Bone marrow (tissue), 2 donors: ENCODE measurements at regions not wholly inside any gene's neighbourhood (a gene's known extent, or its start where the extent isn't known, plus 50 kb on each side); places are given as distances from the start of the nearest gene placed in this dataset.
"Not testable (repeated sequence)": the region's sequence is repeated elsewhere in the genome, so short reads cannot be mapped to it uniquely, and the experiment has no call there.

ENCODE experiments used
- DNase-seq, 2 donors: peaks; one replicate each; lab custom pipeline; 2025; lab: John Stamatoyannopoulos, UW

- no peak for DNase-seq
Measured at GRCh38 chr13:55038230-55038629, 2009.6 kb downstream of the OLFM4 start.

- DNase-seq = not testable (repeated sequence)
Measured at GRCh38 chr13:55053891-55054550, 2025.4 kb downstream of the OLFM4 start.

GRCh38 chr13:55055666-55056065 lies 2027.1 kb downstream of the OLFM4 start:
- DNase-seq = not testable (repeated sequence)

GRCh38 chr13:55062662-55063061 lies 2034.0 kb downstream of the OLFM4 start:
- DNase-seq = no peak

GRCh38 chr13:55067946-55068345 lies 2039.3 kb downstream of the OLFM4 start:
- DNase-seq = no peak

GRCh38 chr13:55069746-55070145 lies 2041.1 kb downstream of the OLFM4 start:
- no peak for DNase-seq

- DNase-seq = no peak
Measured at GRCh38 chr13:55073000-55073399, 2044.4 kb downstream of the OLFM4 start.

- DNase-seq = no peak
Measured at GRCh38 chr13:55084630-55085029, 2056.0 kb downstream of the OLFM4 start.

GRCh38 chr13:55087085-55087484 lies 2053.6 kb upstream of the PRR20A start:
- no peak for DNase-seq

GRCh38 chr13:55090612-55091011 lies 2050.1 kb upstream of the PRR20A start:
- DNase-seq = no peak

- DNase-seq = no peak
Measured at GRCh38 chr13:55091172-55091571, 2049.5 kb upstream of the PRR20A start.

GRCh38 chr13:55106509-55106908 lies 2034.2 kb upstream of the PRR20A start:
- DNase-seq = no peak

GRCh38 chr13:55120631-55121030 lies 2020.1 kb upstream of the PRR20A start:
- DNase-seq = no peak

- no peak for DNase-seq
Measured at GRCh38 chr13:55155046-55155445, 1985.7 kb upstream of the PRR20A start.

GRCh38 chr13:55159765-55160164 lies 1981.0 kb upstream of the PRR20A start:
- DNase-seq = no peak

GRCh38 chr13:55160867-55161266 lies 1979.9 kb upstream of the PRR20A start:
- DNase-seq = no peak

GRCh38 chr13:55178582-55178981 lies 1962.1 kb upstream of the PRR20A start:
- not testable (repeated sequence) for DNase-seq

- DNase-seq = no peak
Measured at GRCh38 chr13:55190996-55191395, 1949.7 kb upstream of the PRR20A start.

- DNase-seq = no peak
Measured at GRCh38 chr13:55199134-55199533, 1941.6 kb upstream of the PRR20A start.

GRCh38 chr13:55214841-55215345 lies 1925.8 kb upstream of the PRR20A start:
- no peak for DNase-seq

- no peak for DNase-seq
Measured at GRCh38 chr13:55219538-55219937, 1921.2 kb upstream of the PRR20A start.

- DNase-seq = no peak
Measured at GRCh38 chr13:55229906-55230569, 1910.7 kb upstream of the PRR20A start.

- no peak for DNase-seq
Measured at GRCh38 chr13:55230570-55230908, 1910.2 kb upstream of the PRR20A start.

- no peak for DNase-seq
Measured at GRCh38 chr13:55234311-55234710, 1906.4 kb upstream of the PRR20A start.
